Activated CD8-positive, alpha-beta memory T cell treated with anti-CD3 and anti-CD28 coated beads, Interleukin-2, amount 10 ng/mL, durations not matched to agents 7 days and 5 days (primary cell): ENCODE measurements at regions not wholly inside any gene's neighbourhood (a gene's known extent, or its start where the extent isn't known, plus 50 kb on each side); places are given as distances from the start of the nearest gene placed in this dataset.

Experiments used
- ATAC-seq: fragments of 150-1000 bp; cut with Tn5 transposase; one replicate; pipeline ENCODE4 v1.10.0; 2021; ENCODE audit warnings: moderate library complexity
- CTCF ChIA-PET: fragments of 350-600 bp; sonication (Branson Sonifier 250); formaldehyde crosslinking; loops from one replicate; lab custom pipeline; 2021; ENCODE audit warnings: antibody characterized with exemption; lab: Charles Lee
- DNase-seq: peaks from one replicate; pipeline ENCODE4 v3.0.0-alpha.2; 2020
- H3K27ac Mint-ChIP-seq: one replicate; pipeline ENCODE4 v1.8.0; 2021; ENCODE audit warnings: mild to moderate bottlenecking, mixed read lengths
- H3K27me3 Mint-ChIP-seq: one replicate; pipeline ENCODE4 v1.8.0; 2021; ENCODE audit warnings: mixed read lengths
- H3K36me3 Mint-ChIP-seq: one replicate; pipeline ENCODE4 v1.8.0; 2021; ENCODE audit warnings: mild to moderate bottlenecking, mixed read lengths
- H3K4me1 Mint-ChIP-seq: one replicate; pipeline ENCODE4 v1.8.0; 2021; ENCODE audit warnings: mixed read lengths
- H3K4me3 Mint-ChIP-seq: one replicate; pipeline ENCODE4 v1.8.0; 2021; ENCODE audit warnings: mild to moderate bottlenecking, moderate library complexity, mixed read lengths
- H3K9me3 Mint-ChIP-seq: one replicate; pipeline ENCODE4 v1.8.0; 2022; ENCODE audit warnings: low read depth, mixed read lengths

DNA sequence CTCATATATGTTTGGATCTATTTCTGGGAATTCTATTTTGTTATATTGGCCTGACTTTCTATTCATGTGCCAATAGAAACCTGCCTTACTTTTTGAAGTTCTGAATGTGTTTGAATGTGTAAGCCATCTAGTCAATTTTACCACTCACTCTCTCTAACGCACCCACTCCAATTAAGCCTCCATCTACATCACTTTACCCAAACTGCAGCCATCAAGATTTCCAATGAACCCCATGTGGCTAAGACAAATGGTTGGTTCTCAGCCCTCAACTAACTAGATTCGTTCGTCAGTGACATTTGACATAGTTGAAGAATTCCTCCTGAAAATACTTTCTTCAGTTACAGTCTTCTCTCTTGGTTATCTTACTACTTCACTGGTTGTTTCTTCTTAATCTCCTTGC lies 137.3 kb upstream of the FSHR start:
- no peaks in the 10 kb centered on the region for H3K4me1 Mint-ChIP-seq
- no peaks in the 10 kb centered on the region for H3K36me3 Mint-ChIP-seq
- H3K9me3 Mint-ChIP-seq, result peaks cover 3% of the 10 kb centered on the region
- H3K4me3 Mint-ChIP-seq, result no peak overlapping the region
- no peak overlapping the region for H3K27ac Mint-ChIP-seq
- ATAC-seq (no peak), DNase-seq (no peak)
- H3K27me3 Mint-ChIP-seq, result no peaks in the 10 kb centered on the region
- CTCF ChIA-PET, result no interaction called here

GRCh38 chr2:49289711-49290110 lies 135.4 kb upstream of the FSHR start:
- H3K36me3 Mint-ChIP-seq, result no peaks in the 10 kb centered on the region
- H3K4me1 Mint-ChIP-seq, result no peaks in the 10 kb centered on the region
- H3K9me3 Mint-ChIP-seq, result peaks cover 6% of the 10 kb centered on the region
- DNase-seq (no peak), ATAC-seq (no peak)
- no peaks in the 10 kb centered on the region for H3K27me3 Mint-ChIP-seq
- no peak overlapping the region for H3K4me3 Mint-ChIP-seq
- CTCF ChIA-PET, result no interaction called here
- no peak overlapping the region for H3K27ac Mint-ChIP-seq

DNA sequence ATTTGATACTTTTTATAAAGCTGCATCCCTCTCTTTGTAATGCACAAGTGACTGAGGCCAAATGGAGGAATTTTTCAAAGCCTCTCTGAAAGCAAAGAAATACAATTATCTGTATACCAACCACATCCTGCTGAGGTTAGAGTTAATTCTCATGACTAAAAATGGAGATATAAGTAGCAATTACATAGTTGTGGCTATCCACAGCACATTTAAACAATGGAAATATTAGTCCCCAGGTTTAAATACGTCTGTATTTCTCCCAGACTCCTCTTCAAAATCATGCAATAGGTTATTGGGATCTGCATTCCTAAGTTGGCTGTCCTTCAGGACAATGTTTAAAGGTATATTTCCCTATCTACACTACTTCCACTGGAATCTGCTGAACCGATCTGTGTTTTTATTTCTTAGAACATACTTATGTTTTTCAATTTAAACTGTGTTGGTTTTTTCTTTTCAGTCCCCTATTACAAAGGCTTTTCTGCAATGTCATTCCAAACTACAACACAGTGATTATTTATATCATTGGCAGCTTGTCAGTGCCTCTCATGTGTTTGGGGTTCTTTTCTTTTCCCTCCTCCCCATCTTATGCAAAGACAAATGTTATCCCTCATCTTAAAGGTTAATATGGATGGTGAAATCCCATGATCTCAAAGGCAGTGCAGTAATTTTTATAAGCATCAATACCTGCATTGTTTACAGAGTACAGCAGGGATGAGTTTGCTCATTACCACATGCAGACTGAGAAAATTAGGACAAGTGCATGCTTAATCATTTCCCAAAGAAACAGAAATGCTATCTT lies 134.8 kb upstream of the FSHR start:
- H3K27me3 Mint-ChIP-seq, result no peaks in the 10 kb centered on the region
- no peak for ATAC-seq
- H3K4me1 Mint-ChIP-seq, result no peaks in the 10 kb centered on the region

DNA sequence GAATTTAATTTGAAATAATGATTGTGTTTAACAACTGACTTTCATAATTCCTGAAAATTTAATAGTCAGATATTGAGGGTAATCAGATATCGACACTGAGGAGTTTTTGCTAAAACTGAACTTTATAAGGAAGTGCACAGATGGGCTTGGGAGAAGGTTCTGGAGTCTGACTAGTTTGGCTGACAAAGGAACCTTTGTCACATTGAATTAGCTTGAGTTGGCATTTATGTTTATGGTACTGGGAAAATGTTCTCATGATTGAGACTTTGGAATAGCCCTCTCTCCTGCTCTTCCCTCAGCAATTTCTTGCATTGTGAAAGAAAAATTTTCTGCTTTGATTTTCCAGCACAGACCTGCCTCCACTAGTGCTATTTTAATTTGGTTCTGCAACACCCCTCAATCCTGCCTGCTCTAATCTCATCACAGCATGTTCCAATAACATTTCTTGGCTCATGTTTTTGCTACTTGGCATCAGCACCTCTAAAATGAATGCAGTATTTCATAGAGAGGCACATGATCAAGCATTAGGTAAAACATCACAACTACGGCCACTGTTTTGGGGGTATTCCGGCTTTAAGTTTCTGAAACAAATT lies 133.9 kb upstream of the FSHR start:
- ATAC-seq, result no peak

More for the DNA sequence above, 134.8 kb upstream of the FSHR start:
- CTCF ChIA-PET, result interaction anchor here (0.6 kb wide), 1 partner anchor 77 kb away, joined by 3 read pairs; no protein-coding TSS in a partner anchor
- H3K9me3 Mint-ChIP-seq, result peaks cover 6% of the 10 kb centered on the region
- no peak overlapping the region for H3K27ac Mint-ChIP-seq
- no peak for DNase-seq
- H3K36me3 Mint-ChIP-seq, result no peaks in the 10 kb centered on the region
- H3K4me3 Mint-ChIP-seq, result no peak overlapping the region

GRCh38 chr2:49286726-49287125 lies 132.4 kb upstream of the FSHR start:
- no peaks in the 10 kb centered on the region for H3K27me3 Mint-ChIP-seq
- H3K27ac Mint-ChIP-seq, result no peak overlapping the region
- no peaks in the 10 kb centered on the region for H3K36me3 Mint-ChIP-seq
- H3K4me3 Mint-ChIP-seq, result no peak overlapping the region
- CTCF ChIA-PET, result no interaction called here
- ATAC-seq (no peak), DNase-seq (no peak)
- no peaks in the 10 kb centered on the region for H3K4me1 Mint-ChIP-seq
- H3K9me3 Mint-ChIP-seq, result peaks cover 6% of the 10 kb centered on the region

More for the DNA sequence above, 133.9 kb upstream of the FSHR start:
- H3K36me3 Mint-ChIP-seq, result no peaks in the 10 kb centered on the region
- CTCF ChIA-PET, result no interaction called here
- no peaks in the 10 kb centered on the region for H3K4me1 Mint-ChIP-seq
- H3K27ac Mint-ChIP-seq, result no peak overlapping the region
- H3K27me3 Mint-ChIP-seq, result no peaks in the 10 kb centered on the region
- DNase-seq, result no peak
- no peak overlapping the region for H3K4me3 Mint-ChIP-seq
- peaks cover 6% of the 10 kb centered on the region for H3K9me3 Mint-ChIP-seq

- H3K27ac Mint-ChIP-seq, result no peak overlapping the region
- CTCF ChIA-PET, result no interaction called here
- H3K4me3 Mint-ChIP-seq, result no peak overlapping the region
- no peaks in the 10 kb centered on the region for H3K27me3 Mint-ChIP-seq
- no peaks in the 10 kb centered on the region for H3K36me3 Mint-ChIP-seq
- peaks cover 5% of the 10 kb centered on the region for H3K9me3 Mint-ChIP-seq
- H3K4me1 Mint-ChIP-seq, result no peaks in the 10 kb centered on the region
- ATAC-seq, result no peak
- no peak for DNase-seq
Observed at GRCh38 chr2:49286045-49286444, 131.7 kb upstream of the FSHR start.

GRCh38 chr2:49278561-49278960 lies 124.2 kb upstream of the FSHR start:
- CTCF ChIA-PET, result no interaction called here
- no peak for ATAC-seq
- no peak overlapping the region for H3K27ac Mint-ChIP-seq
- H3K27me3 Mint-ChIP-seq, result no peaks in the 10 kb centered on the region
- no peak for DNase-seq
- peaks cover 7% of the 10 kb centered on the region for H3K9me3 Mint-ChIP-seq
- no peaks in the 10 kb centered on the region for H3K36me3 Mint-ChIP-seq
- H3K4me1 Mint-ChIP-seq, result no peaks in the 10 kb centered on the region
- no peak overlapping the region for H3K4me3 Mint-ChIP-seq

DNA sequence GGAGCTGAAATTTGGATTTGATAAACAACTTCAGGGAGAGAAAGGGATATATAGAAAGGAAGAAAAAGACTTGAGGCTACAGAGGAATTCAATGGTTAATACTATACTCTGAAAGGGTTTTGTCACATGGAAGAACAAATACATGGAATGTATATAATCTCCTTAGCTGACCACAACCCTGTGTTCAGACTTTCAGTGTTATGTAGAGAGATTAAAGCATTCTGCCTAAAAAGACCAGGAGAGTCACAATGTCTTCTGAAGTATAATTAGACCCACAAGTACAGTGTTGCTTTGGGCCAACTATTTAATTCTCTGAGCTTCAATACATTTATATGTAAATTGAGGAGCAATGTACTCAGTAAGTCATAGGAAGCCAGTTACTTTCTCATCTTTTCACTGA lies 123.8 kb upstream of the FSHR start:
- ATAC-seq (no peak), DNase-seq (no peak)
- peaks cover 7% of the 10 kb centered on the region for H3K9me3 Mint-ChIP-seq
- H3K27ac Mint-ChIP-seq, result no peak overlapping the region
- CTCF ChIA-PET, result no interaction called here
- no peaks in the 10 kb centered on the region for H3K4me1 Mint-ChIP-seq
- no peaks in the 10 kb centered on the region for H3K36me3 Mint-ChIP-seq
- H3K27me3 Mint-ChIP-seq, result no peaks in the 10 kb centered on the region
- no peak overlapping the region for H3K4me3 Mint-ChIP-seq

DNA sequence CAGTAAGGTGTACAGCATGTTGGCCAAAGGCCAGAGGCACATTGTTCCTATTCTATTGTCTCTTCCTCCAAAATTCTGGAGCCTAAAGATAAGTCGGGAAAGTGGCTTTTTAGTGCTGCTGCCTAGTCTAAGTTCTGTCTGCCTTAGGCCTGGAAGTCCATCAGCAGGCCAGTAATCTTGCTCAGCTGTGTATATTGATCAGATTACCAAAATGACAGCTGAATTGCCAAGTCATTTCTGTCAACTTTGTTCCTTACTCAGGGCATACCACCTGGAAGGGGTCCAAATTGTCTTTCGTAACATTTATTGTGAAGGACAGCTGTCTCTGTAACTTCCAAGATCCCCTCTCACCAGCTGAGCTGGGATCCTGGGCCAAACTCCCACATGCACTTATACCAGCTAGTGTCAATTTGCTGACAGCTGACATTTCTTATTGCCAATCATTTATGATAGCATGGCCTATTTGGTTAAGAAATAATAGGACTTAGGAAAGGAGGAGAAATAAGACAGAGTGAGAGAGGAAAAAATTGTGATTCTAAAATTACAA lies 116.8 kb upstream of the FSHR start:
- H3K27ac Mint-ChIP-seq, result no peak overlapping the region
- H3K36me3 Mint-ChIP-seq, result no peaks in the 10 kb centered on the region
- no peaks in the 10 kb centered on the region for H3K9me3 Mint-ChIP-seq
- H3K4me3 Mint-ChIP-seq, result no peak overlapping the region
- no peaks in the 10 kb centered on the region for H3K4me1 Mint-ChIP-seq
- CTCF ChIA-PET, result no interaction called here
- no peaks in the 10 kb centered on the region for H3K27me3 Mint-ChIP-seq
- ATAC-seq, result no peak
- no peak for DNase-seq

GRCh38 chr2:49270091-49270490 lies 115.8 kb upstream of the FSHR start:
- no peak overlapping the region for H3K4me3 Mint-ChIP-seq
- H3K36me3 Mint-ChIP-seq, result no peaks in the 10 kb centered on the region
- no peaks in the 10 kb centered on the region for H3K27me3 Mint-ChIP-seq
- DNase-seq (no peak), ATAC-seq (no peak)
- H3K4me1 Mint-ChIP-seq, result no peaks in the 10 kb centered on the region
- no peaks in the 10 kb centered on the region for H3K9me3 Mint-ChIP-seq
- CTCF ChIA-PET, result no interaction called here
- no peak overlapping the region for H3K27ac Mint-ChIP-seq

DNA sequence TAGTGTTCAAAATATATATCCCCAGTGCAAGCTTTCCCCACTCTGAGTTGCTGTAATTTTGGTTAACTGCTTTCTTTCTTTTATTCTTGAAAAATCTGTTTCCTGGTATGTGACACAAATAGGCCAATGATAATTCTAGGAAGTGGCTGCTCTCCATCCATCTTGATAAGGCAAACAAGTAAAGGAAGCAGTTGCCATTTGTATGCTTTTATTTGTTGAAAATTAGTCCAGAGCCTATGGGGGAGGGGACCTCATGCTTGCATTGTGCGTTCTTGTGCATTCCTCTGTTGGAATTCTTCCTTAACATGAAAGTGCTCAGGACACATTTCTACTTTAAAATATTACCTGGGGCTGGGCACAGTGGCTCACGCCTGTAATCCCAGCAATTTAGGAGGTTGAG lies 111.2 kb upstream of the FSHR start:
- Mint-ChIP-seq H3K4me1 (no peaks in the 10 kb centered on the region), H3K4me3 (no peak overlapping the region), H3K36me3 (no peaks in the 10 kb centered on the region), H3K27me3 (no peaks in the 10 kb centered on the region), H3K9me3 (no peaks in the 10 kb centered on the region), H3K27ac (no peak overlapping the region)
- ATAC-seq (no peak), DNase-seq (no peak)
- CTCF ChIA-PET, result no interaction called here

GRCh38 chr2:49262801-49263560 lies 108.7 kb upstream of the FSHR start:
- no peaks in the 10 kb centered on the region for H3K9me3 Mint-ChIP-seq
- no peak for ATAC-seq

DNA sequence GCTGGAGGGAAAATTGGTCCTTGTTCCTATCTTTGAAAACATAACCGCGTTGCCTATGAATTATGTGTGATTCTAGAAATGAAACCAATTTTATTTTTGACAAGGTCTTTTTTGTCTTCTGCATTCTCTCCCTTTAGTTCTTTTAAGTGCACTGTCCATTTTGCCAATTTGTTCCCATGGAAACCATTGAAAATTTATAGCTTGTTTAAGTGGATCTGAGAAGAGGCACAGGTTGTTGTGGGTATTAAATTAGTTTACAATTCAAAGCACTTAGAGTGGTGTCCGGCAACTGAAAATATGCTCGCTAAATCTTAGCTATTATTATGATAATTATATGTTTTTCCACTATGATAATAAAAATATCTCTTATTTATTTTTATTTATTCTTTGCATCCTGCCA lies 107.5 kb upstream of the FSHR start:
- no peak for ATAC-seq
- no peak overlapping the region for H3K27ac Mint-ChIP-seq
- H3K4me1 Mint-ChIP-seq, result no peaks in the 10 kb centered on the region
- no peaks in the 10 kb centered on the region for H3K27me3 Mint-ChIP-seq
- no peak for DNase-seq
- H3K9me3 Mint-ChIP-seq, result no peaks in the 10 kb centered on the region
- H3K36me3 Mint-ChIP-seq, result no peaks in the 10 kb centered on the region
- CTCF ChIA-PET, result interaction anchor here (1.0 kb wide), 1 partner anchor 13 kb away, joined by 3 read pairs; no protein-coding TSS in a partner anchor
- no peak overlapping the region for H3K4me3 Mint-ChIP-seq

More at GRCh38 chr2:49262801-49263560, 108.7 kb upstream of the FSHR start:
- Mint-ChIP-seq H3K36me3 (no peaks in the 10 kb centered on the region), H3K4me3 (no peak overlapping the region), H3K27me3 (no peaks in the 10 kb centered on the region), H3K27ac (no peak overlapping the region), H3K4me1 (no peaks in the 10 kb centered on the region)
- CTCF ChIA-PET, result no interaction called here
- DNase-seq, result no peak
